GM23338 (cell line): ENCODE measurements at regions not wholly inside any gene's neighbourhood (a gene's known extent, or its start where the extent isn't known, plus 50 kb on each side); places are given as distances from the start of the nearest gene placed in this dataset.

Experiments
- ATAC-seq: fragments of 200-7000 bp; cut with Tn5 transposase; 3 replicates; pipeline ENCODE4 v1.9.1; 2020
- DNase-seq: peaks from one replicate; pipeline ENCODE4 v3.0.0-alpha.2; 2015; ENCODE audit warnings: low spot score
- H2AFZ ChIP-seq: fragments of 200-600 bp; sonication (generic); 2 replicates; pipeline ENCODE4 v1.8.0; 2016; ENCODE audit warnings: antibody characterized with exemption, mild to moderate bottlenecking, moderate library complexity
- H3F3A ChIP-seq: fragments of 200-600 bp; sonication (generic); replicated peaks from 2 replicates; pipeline ENCODE4 v1.8.0; 2017; ENCODE audit warnings: antibody characterized with exemption, mixed run types, low read depth
- H3K27ac ChIP-seq: fragments of 200-600 bp; sonication (generic); 2 replicates; pipeline ENCODE4 v1.6.1; 2016; ENCODE audit warnings: low read depth
- H3K27me3 ChIP-seq: fragments of 200-600 bp; sonication (generic); 2 replicates; pipeline ENCODE4 v1.8.0; 2016; ENCODE audit warnings: mild to moderate bottlenecking, mixed run types, moderate library complexity; ENCODE audit not compliant: insufficient read depth
- H3K36me3 ChIP-seq: fragments of 200-600 bp; sonication (generic); 2 replicates; pipeline ENCODE4 v1.8.0; 2016; ENCODE audit warnings: mild to moderate bottlenecking; ENCODE audit not compliant: insufficient read depth
- H3K4me1 ChIP-seq: fragments of 200-600 bp; sonication (generic); 2 replicates; pipeline ENCODE4 v1.8.0; 2016; ENCODE audit warnings: mild to moderate bottlenecking, moderate library complexity; ENCODE audit not compliant: insufficient read depth
- H3K4me2 ChIP-seq: fragments of 200-600 bp; sonication (generic); 2 replicates; pipeline ENCODE4 v1.7.1; 2017; ENCODE audit warnings: mixed run types
- H3K4me3 ChIP-seq: fragments of 200-600 bp; sonication (generic); 2 replicates; pipeline ENCODE4 v1.6.1; 2016; ENCODE audit warnings: mixed run types
- H3K79me2 ChIP-seq: fragments of 200-600 bp; sonication (generic); replicated peaks from 2 replicates; pipeline ENCODE4 v1.8.0; 2017; ENCODE audit warnings: mild to moderate bottlenecking; ENCODE audit not compliant: insufficient read depth
- H3K9me2 ChIP-seq: fragments of 200-600 bp; sonication (generic); 2 replicates; pipeline ENCODE4 v1.8.0; 2017; ENCODE audit not compliant: insufficient read depth
- H4K20me1 ChIP-seq: fragments of 200-600 bp; sonication (generic); replicated peaks from 2 replicates; pipeline ENCODE4 v1.8.0; 2017; ENCODE audit warnings: mild to moderate bottlenecking; ENCODE audit not compliant: insufficient read depth
- H3K27ac Mint-ChIP-seq: 2 replicates; pipeline ENCODE4 v1.8.0; 2020; ENCODE audit warnings: inconsistent platforms, mild to moderate bottlenecking, moderate library complexity, mixed read lengths
- H3K27me3 Mint-ChIP-seq: 3 replicates; pipeline ENCODE4 v1.8.0; 2022; ENCODE audit warnings: low read depth, mild to moderate bottlenecking, moderate library complexity, mixed read lengths, inconsistent platforms; ENCODE audit not compliant: insufficient read depth, poor library complexity
- H3K36me3 Mint-ChIP-seq: 3 replicates; pipeline ENCODE4 v1.8.0; 2021; ENCODE audit warnings: low read depth, mild to moderate bottlenecking, inconsistent platforms, moderate library complexity, mixed read lengths
- H3K4me1 Mint-ChIP-seq: 3 replicates; pipeline ENCODE4 v1.8.0; 2020; ENCODE audit warnings: mild to moderate bottlenecking, inconsistent platforms, mixed read lengths
- H3K4me3 Mint-ChIP-seq: 3 replicates; pipeline ENCODE4 v1.8.0; 2021; ENCODE audit warnings: moderate library complexity, mild to moderate bottlenecking, inconsistent platforms, mixed read lengths
- H3K9me3 Mint-ChIP-seq: 3 replicates; pipeline ENCODE4 v1.8.0; 2020; ENCODE audit warnings: moderate library complexity, mild to moderate bottlenecking, inconsistent platforms, mixed read lengths
- CREB1 ChIP-seq: fragments of 250-450 bp; sonication (Bioruptor Pico); IDR thresholded peaks from 2 replicates; pipeline ENCODE4 v1.5.0; 2020; ENCODE audit warnings: low read depth, mild to moderate bottlenecking, moderate library complexity
- EZH2 ChIP-seq: fragments of 200-600 bp; sonication (generic); IDR thresholded peaks from one replicate; pipeline ENCODE4 v1.8.0; 2017; ENCODE audit warnings: antibody characterized with exemption, mild to moderate bottlenecking, low read depth; ENCODE audit not compliant: unreplicated experiment
- EZH2phosphoT487 ChIP-seq: fragments of 200-600 bp; sonication (generic); IDR thresholded peaks from one replicate; pipeline ENCODE4 v1.8.1; 2018; ENCODE audit warnings: antibody characterized with exemption; ENCODE audit not compliant: unreplicated experiment
- JUNB ChIP-seq: IDR thresholded peaks from one replicate; pipeline ENCODE4 v1.6.1; 2016; ENCODE audit warnings: antibody characterized with exemption; ENCODE audit not compliant: unreplicated experiment
- NANOG ChIP-seq: IDR thresholded peaks from 2 replicates; pipeline ENCODE4 v1.6.1; 2016; ENCODE audit warnings: antibody characterized with exemption, borderline replicate concordance
- POLR2AphosphoS5 ChIP-seq: IDR thresholded peaks from 2 replicates; pipeline ENCODE4 v1.6.1; 2016; ENCODE audit warnings: antibody characterized with exemption, low read depth
- STAT1 ChIP-seq: IDR thresholded peaks from one replicate; pipeline ENCODE4 v1.6.1; 2016; ENCODE audit warnings: antibody characterized with exemption; ENCODE audit not compliant: unreplicated experiment
- ZNF114 ChIP-seq: fragments of 250-450 bp; sonication (Bioruptor Pico); IDR thresholded peaks from 2 replicates; pipeline ENCODE4 v1.5.0; 2020; ENCODE audit warnings: mild to moderate bottlenecking, moderate library complexity
- ZNF331 ChIP-seq: fragments of 250-450 bp; sonication (Bioruptor Pico); IDR thresholded peaks from 2 replicates; pipeline ENCODE4 v1.5.0; 2020; ENCODE audit warnings: low read depth, mild to moderate bottlenecking, moderate library complexity
- TF ChIP-seq, protein P1 (sequence below): IDR thresholded peaks from one replicate; pipeline ENCODE4 v1.6.1; 2018; ENCODE audit warnings: antibody characterized with exemption; ENCODE audit not compliant: unreplicated experiment
- TF ChIP-seq, protein P2 (sequence below): fragments of 250-450 bp; sonication (Bioruptor Pico); IDR thresholded peaks from 2 replicates; pipeline ENCODE4 v1.5.0; 2020; ENCODE audit warnings: mild to moderate bottlenecking, moderate library complexity
- TF ChIP-seq, protein P3 (sequence below), 2 experiments: fragments of 200-600 bp in 1 of 2; sonication (generic) in 1 of 2; conservative IDR thresholded peaks; 2 replicates each; pipeline versions ENCODE4 v1.5.1 to v1.6.1; 2016 to 2017; ENCODE audit warnings: antibody characterized with exemption in 2 of 2, low read depth in 2 of 2, mild to moderate bottlenecking in 2 of 2, moderate library complexity in 1 of 2
- TF ChIP-seq, protein P4 (sequence below): IDR thresholded peaks from 2 replicates; pipeline ENCODE4 v1.6.1; 2016; ENCODE audit warnings: antibody characterized with exemption

DNA sequence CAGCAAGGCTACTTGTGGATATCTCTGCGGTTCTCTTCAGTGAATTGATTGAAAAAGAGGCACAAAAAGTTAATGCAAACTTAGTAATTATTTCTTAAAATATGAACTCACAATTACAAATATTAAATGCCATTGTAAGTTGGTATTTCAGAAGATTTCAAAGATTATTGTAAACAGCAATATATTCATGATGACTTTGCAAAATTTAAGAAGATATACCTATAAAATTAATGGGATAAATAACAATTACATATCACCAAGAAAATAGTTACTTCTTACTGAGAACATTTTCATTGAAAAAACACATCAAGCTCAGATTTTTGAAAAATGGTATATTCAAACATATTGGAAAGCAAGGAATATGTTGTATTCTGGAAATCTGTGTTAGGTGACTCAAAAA, 482.0 kb upstream of the LRRTM1 start:
- Histone ChIP-seq H3K4me3 (no peak overlapping the region), H3K4me1 (no peaks in the 10 kb centered on the region), H3F3A (no peaks in the 10 kb centered on the region), H4K20me1 (no peaks in the 10 kb centered on the region), H3K4me2 (no peak overlapping the region), H2AFZ (no peak overlapping the region), H3K79me2 (no peaks in the 10 kb centered on the region), H3K27ac (no peak overlapping the region), H3K9me2 (no peaks in the 10 kb centered on the region), H3K36me3 (no peaks in the 10 kb centered on the region; the same call in 1 of the 2 replicates), H3K27me3 (no peaks in the 10 kb centered on the region)
- H3K4me1 Mint-ChIP-seq: peaks cover 4% of the 10 kb centered on the region
- H3K4me3 Mint-ChIP-seq: no peak overlapping the region
- DNase-seq (no peak), ATAC-seq (no peak)
- H3K27ac Mint-ChIP-seq: no peak overlapping the region
- peaks cover 15% of the 10 kb centered on the region; the same call in 2 of the 3 replicates for H3K9me3 Mint-ChIP-seq
- peaks cover 10% of the 10 kb centered on the region; the same call in 1 of the 3 replicates for H3K36me3 Mint-ChIP-seq
- TF ChIP-seq, protein P1, sequence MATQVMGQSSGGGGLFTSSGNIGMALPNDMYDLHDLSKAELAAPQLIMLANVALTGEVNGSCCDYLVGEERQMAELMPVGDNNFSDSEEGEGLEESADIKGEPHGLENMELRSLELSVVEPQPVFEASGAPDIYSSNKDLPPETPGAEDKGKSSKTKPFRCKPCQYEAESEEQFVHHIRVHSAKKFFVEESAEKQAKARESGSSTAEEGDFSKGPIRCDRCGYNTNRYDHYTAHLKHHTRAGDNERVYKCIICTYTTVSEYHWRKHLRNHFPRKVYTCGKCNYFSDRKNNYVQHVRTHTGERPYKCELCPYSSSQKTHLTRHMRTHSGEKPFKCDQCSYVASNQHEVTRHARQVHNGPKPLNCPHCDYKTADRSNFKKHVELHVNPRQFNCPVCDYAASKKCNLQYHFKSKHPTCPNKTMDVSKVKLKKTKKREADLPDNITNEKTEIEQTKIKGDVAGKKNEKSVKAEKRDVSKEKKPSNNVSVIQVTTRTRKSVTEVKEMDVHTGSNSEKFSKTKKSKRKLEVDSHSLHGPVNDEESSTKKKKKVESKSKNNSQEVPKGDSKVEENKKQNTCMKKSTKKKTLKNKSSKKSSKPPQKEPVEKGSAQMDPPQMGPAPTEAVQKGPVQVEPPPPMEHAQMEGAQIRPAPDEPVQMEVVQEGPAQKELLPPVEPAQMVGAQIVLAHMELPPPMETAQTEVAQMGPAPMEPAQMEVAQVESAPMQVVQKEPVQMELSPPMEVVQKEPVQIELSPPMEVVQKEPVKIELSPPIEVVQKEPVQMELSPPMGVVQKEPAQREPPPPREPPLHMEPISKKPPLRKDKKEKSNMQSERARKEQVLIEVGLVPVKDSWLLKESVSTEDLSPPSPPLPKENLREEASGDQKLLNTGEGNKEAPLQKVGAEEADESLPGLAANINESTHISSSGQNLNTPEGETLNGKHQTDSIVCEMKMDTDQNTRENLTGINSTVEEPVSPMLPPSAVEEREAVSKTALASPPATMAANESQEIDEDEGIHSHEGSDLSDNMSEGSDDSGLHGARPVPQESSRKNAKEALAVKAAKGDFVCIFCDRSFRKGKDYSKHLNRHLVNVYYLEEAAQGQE: no peak
- TF ChIP-seq, protein P2, sequence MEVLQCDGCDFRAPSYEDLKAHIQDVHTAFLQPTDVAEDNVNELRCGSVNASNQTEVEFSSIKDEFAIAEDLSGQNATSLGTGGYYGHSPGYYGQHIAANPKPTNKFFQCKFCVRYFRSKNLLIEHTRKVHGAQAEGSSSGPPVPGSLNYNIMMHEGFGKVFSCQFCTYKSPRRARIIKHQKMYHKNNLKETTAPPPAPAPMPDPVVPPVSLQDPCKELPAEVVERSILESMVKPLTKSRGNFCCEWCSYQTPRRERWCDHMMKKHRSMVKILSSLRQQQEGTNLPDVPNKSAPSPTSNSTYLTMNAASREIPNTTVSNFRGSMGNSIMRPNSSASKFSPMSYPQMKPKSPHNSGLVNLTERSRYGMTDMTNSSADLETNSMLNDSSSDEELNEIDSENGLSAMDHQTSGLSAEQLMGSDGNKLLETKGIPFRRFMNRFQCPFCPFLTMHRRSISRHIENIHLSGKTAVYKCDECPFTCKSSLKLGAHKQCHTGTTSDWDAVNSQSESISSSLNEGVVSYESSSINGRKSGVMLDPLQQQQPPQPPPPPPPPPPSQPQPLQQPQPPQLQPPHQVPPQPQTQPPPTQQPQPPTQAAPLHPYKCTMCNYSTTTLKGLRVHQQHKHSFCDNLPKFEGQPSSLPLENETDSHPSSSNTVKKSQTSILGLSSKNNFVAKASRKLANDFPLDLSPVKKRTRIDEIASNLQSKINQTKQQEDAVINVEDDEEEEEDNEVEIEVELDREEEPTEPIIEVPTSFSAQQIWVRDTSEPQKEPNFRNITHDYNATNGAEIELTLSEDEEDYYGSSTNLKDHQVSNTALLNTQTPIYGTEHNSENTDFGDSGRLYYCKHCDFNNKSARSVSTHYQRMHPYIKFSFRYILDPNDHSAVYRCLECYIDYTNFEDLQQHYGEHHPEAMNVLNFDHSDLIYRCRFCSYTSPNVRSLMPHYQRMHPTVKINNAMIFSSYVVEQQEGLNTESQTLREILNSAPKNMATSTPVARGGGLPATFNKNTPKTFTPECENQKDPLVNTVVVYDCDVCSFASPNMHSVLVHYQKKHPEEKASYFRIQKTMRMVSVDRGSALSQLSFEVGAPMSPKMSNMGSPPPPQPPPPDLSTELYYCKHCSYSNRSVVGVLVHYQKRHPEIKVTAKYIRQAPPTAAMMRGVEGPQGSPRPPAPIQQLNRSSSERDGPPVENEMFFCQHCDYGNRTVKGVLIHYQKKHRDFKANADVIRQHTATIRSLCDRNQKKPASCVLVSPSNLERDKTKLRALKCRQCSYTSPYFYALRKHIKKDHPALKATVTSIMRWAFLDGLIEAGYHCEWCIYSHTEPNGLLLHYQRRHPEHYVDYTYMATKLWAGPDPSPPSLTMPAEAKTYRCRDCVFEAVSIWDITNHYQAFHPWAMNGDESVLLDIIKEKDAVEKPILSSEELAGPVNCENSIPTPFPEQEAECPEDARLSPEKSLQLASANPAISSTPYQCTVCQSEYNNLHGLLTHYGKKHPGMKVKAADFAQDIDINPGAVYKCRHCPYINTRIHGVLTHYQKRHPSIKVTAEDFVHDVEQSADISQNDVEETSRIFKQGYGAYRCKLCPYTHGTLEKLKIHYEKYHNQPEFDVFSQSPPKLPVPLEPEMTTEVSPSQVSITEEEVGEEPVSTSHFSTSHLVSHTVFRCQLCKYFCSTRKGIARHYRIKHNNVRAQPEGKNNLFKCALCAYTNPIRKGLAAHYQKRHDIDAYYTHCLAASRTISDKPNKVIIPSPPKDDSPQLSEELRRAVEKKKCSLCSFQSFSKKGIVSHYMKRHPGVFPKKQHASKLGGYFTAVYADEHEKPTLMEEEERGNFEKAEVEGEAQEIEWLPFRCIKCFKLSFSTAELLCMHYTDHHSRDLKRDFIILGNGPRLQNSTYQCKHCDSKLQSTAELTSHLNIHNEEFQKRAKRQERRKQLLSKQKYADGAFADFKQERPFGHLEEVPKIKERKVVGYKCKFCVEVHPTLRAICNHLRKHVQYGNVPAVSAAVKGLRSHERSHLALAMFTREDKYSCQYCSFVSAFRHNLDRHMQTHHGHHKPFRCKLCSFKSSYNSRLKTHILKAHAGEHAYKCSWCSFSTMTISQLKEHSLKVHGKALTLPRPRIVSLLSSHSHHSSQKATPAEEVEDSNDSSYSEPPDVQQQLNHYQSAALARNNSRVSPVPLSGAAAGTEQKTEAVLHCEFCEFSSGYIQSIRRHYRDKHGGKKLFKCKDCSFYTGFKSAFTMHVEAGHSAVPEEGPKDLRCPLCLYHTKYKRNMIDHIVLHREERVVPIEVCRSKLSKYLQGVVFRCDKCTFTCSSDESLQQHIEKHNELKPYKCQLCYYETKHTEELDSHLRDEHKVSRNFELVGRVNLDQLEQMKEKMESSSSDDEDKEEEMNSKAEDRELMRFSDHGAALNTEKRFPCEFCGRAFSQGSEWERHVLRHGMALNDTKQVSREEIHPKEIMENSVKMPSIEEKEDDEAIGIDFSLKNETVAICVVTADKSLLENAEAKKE (CRISPR knock-in tag): no peak
- TF ChIP-seq, protein P3, sequence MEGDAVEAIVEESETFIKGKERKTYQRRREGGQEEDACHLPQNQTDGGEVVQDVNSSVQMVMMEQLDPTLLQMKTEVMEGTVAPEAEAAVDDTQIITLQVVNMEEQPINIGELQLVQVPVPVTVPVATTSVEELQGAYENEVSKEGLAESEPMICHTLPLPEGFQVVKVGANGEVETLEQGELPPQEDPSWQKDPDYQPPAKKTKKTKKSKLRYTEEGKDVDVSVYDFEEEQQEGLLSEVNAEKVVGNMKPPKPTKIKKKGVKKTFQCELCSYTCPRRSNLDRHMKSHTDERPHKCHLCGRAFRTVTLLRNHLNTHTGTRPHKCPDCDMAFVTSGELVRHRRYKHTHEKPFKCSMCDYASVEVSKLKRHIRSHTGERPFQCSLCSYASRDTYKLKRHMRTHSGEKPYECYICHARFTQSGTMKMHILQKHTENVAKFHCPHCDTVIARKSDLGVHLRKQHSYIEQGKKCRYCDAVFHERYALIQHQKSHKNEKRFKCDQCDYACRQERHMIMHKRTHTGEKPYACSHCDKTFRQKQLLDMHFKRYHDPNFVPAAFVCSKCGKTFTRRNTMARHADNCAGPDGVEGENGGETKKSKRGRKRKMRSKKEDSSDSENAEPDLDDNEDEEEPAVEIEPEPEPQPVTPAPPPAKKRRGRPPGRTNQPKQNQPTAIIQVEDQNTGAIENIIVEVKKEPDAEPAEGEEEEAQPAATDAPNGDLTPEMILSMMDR (conservative IDR thresholded peaks at IDR 0.05; ENCODE audit: low read depth in 2 of 2): no peak
- TF ChIP-seq STAT1: no peak
- no peak for TF ChIP-seq ZNF331
- TF ChIP-seq EZH2: no peak
- no peak for TF ChIP-seq CREB1
- TF ChIP-seq, protein P4, sequence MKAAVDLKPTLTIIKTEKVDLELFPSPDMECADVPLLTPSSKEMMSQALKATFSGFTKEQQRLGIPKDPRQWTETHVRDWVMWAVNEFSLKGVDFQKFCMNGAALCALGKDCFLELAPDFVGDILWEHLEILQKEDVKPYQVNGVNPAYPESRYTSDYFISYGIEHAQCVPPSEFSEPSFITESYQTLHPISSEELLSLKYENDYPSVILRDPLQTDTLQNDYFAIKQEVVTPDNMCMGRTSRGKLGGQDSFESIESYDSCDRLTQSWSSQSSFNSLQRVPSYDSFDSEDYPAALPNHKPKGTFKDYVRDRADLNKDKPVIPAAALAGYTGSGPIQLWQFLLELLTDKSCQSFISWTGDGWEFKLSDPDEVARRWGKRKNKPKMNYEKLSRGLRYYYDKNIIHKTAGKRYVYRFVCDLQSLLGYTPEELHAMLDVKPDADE: no peak
- TF ChIP-seq ZNF114 (CRISPR knock-in tag): no peak
- no peak for TF ChIP-seq EZH2phosphoT487
- no peak for TF ChIP-seq JUNB
- TF ChIP-seq NANOG: no peak
- TF ChIP-seq POLR2AphosphoS5: no peak
- H3K27me3 Mint-ChIP-seq: no peaks in the 10 kb centered on the region
